ENCODE measurements at regions not wholly inside any gene's neighbourhood (a gene's known extent, or its start where the extent isn't known, plus 50 kb on each side); places are given as distances from the start of the nearest gene placed in this dataset.

GRCh38 chr6:21337263-21337662 is 256.3 kb upstream of the SOX4 start:
- in situ Hi-C loops (cut with HindIII; ENCODE audit: low pct_unique_long_range_greater_than_20kb, low sequenced_read_pairs) (no loop called here), intact Hi-C loops (cut with micrococcal nuclease; ENCODE audit: unreplicated experiment) (no loop called here)
- CTCF ChIA-PET = no interaction called here
- POLR2A ChIA-PET = no interaction called here
- no peak overlapping the region for H3K27ac ChIP-seq (ENCODE audit: low read length)
- TF ChIP-seq REST (IDR thresholded peaks at IDR 0.05; ENCODE audit: insufficient read depth in 1 of 2, low read depth in 2 of 2, low read length in 1 of 2) = no peak
- TF ChIP-seq TCF7L2 (IDR thresholded peaks at IDR 0.05; ENCODE audit: low read depth, low read length) = no peak
- no peak for TF ChIP-seq CTCF (IDR thresholded peaks at IDR 0.05)
- no peak for TF ChIP-seq SIN3A (IDR thresholded peaks at IDR 0.05; ENCODE audit: borderline replicate concordance, insufficient read depth, low read depth, low read length)
- TF ChIP-seq POLR2AphosphoS5 (IDR thresholded peaks at IDR 0.05; ENCODE audit: low read depth, low read length) = no peak
- H3K9me3 ChIP-seq (ENCODE audit: control insufficient read depth, insufficient read depth, low read depth, low read length) = no peaks in the 10 kb centered on the region
- H3K4me3 ChIP-seq (ENCODE audit: low read depth in 2 of 2, low read length in 2 of 2) = no peak overlapping the region
- no peaks in the 10 kb centered on the region for H3K27me3 ChIP-seq (ENCODE audit: control insufficient read depth, insufficient read depth, low read length)
- DNase-seq (ENCODE audit: low read depth, low spot score) (no peak), ATAC-seq (no peak)
- BruUV-seq (replicated peaks) = no TSS peak
- H3K36me3 ChIP-seq (ENCODE audit: control insufficient read depth, insufficient read depth, low read length) = no peaks in the 10 kb centered on the region
- H3K4me1 ChIP-seq (ENCODE audit: control insufficient read depth, insufficient read depth, low read length) = no peaks in the 10 kb centered on the region; the same call in 1 of the 2 replicates

- DNase-seq (ENCODE audit: low read depth, low spot score) (no peak), ATAC-seq (no peak)
- BruUV-seq (replicated peaks) = no TSS peak
- Histone ChIP-seq H3K36me3 (ENCODE audit: control insufficient read depth, insufficient read depth, low read length) (no peaks in the 10 kb centered on the region), H3K27me3 (ENCODE audit: control insufficient read depth, insufficient read depth, low read length) (no peaks in the 10 kb centered on the region), H3K9me3 (ENCODE audit: control insufficient read depth, insufficient read depth, low read depth, low read length) (no peaks in the 10 kb centered on the region), H3K4me3 (ENCODE audit: low read depth in 2 of 2, low read length in 2 of 2) (no peak overlapping the region), H3K27ac (ENCODE audit: low read length) (no peak overlapping the region), H3K4me1 (ENCODE audit: control insufficient read depth, insufficient read depth, low read length) (no peaks in the 10 kb centered on the region)
- TF ChIP-seq POLR2AphosphoS5 (IDR thresholded peaks at IDR 0.05; ENCODE audit: low read depth, low read length) (no peak), CTCF (IDR thresholded peaks at IDR 0.05) (no peak)
- intact Hi-C loops (cut with micrococcal nuclease; ENCODE audit: unreplicated experiment) = no loop called here
- in situ Hi-C loops (cut with HindIII; ENCODE audit: low pct_unique_long_range_greater_than_20kb, low sequenced_read_pairs) = no loop called here
- CTCF ChIA-PET = no interaction called here
- POLR2A ChIA-PET = no interaction called here
Observed at GRCh38 chr6:21340573-21340972, 253.0 kb upstream of the SOX4 start.

- BruUV-seq (replicated peaks) = no TSS peak
- DNase-seq (ENCODE audit: low read depth, low spot score) (no peak), ATAC-seq (no peak)
- TF ChIP-seq SIN3A (IDR thresholded peaks at IDR 0.05; ENCODE audit: borderline replicate concordance, insufficient read depth, low read depth, low read length) = no peak
- intact Hi-C loops (cut with micrococcal nuclease; ENCODE audit: unreplicated experiment) = no loop called here
- Histone ChIP-seq H3K4me1 (ENCODE audit: control insufficient read depth, insufficient read depth, low read length) (no peaks in the 10 kb centered on the region), H3K4me3 (ENCODE audit: low read depth in 2 of 2, low read length in 2 of 2) (no peak overlapping the region), H3K27me3 (ENCODE audit: control insufficient read depth, insufficient read depth, low read length) (no peaks in the 10 kb centered on the region), H3K9me3 (ENCODE audit: control insufficient read depth, insufficient read depth, low read depth, low read length) (no peaks in the 10 kb centered on the region), H3K36me3 (ENCODE audit: control insufficient read depth, insufficient read depth, low read length) (no peaks in the 10 kb centered on the region), H3K27ac (ENCODE audit: low read length) (no peak overlapping the region)
- POLR2A ChIA-PET = no interaction called here
- in situ Hi-C loops (cut with HindIII; ENCODE audit: low pct_unique_long_range_greater_than_20kb, low sequenced_read_pairs) = no loop called here
- CTCF ChIA-PET = no interaction called here
Observed at GRCh38 chr6:21341910-21342309, 251.6 kb upstream of the SOX4 start.
